ENCODE measurements at regions not wholly inside any gene's neighbourhood (a gene's known extent, or its start where the extent isn't known, plus 50 kb on each side); places are given as distances from the start of the nearest gene placed in this dataset.

DNA sequence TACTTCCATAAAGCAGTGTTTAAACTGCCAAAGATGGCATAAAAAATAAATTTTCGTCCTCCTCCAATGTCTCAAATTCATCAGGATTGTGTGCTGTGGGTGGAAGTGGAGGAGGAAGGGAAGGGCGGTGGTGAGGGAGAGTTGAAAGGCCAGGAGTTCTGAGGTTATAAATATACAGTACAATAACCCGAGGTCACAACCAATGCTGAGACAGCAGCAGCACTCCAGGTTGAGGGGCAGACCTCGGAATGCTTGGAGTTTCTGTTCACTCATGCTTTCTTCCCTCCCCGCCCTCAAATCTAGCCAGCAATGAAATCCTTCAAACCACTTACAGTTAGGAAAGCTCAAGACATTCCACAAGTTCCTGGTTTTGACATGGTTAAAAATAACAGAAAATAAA lies 134.0 kb upstream of the SMAD1 start:
- no peak for DNase-seq (ENCODE audit: low read depth in 2 of 2)

DNA sequence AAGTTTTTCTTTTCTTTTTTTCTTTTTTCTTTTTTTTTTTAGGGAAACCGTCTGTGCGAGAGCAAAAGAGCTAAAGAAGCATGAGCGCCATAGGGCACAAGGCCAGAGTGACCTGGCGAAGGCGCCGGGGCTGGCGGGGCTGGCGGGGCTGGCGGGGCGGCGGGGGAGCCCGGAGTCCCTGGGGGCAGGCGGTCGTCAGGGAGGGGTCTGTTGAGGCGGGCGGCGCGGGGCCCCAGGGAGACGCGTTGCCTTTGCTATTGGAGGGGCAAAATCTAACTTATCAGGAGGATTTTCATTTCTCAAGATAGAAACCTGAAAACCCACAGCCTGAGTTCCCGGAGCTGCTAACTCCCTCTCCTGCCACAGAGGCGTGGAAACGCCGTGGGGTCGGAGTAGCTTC lies 135.6 kb upstream of the SMAD1 start:
- DNase-seq (ENCODE audit: low read depth in 2 of 2): no peak

DNA sequence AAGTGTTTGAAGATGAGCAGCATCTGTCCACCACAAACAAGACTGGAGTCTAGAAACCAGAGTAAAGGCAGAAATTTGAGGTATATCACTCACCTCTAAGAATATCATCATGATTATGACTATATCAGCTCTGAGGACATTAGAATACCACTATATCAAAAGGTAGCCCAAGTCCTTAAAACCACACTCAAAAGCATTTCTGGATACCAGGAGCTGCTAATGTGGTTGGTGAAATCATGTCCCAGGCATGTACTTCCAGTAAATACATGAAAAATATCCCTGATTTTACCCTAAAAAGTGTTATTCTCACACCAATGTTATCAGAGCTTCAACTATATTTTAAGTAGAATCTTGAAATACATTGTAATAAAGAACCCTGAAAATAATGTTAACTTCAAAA lies 136.3 kb upstream of the SMAD1 start:
- DNase-seq (ENCODE audit: low read depth in 2 of 2): no peak

DNA sequence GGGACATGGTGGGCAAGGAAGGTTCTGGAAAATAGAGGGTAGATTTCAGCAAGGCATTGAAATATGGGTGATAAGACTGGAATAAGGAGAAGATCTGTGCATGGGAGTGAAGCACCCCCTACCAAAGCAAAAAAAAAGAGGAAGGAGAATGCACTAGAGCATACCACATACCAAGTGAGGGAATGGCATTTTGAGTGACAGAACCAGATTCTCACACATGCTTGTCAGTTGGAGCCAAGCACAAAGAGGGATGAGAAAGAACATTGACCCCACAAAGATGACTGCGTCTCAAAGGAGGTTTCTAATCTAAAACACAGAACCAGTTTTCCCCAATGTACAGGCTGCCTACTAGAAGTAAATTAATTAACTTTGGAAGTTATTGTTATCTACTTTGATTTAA lies 140.3 kb upstream of the SMAD1 start:
- DNase-seq (ENCODE audit: low read depth in 2 of 2): no peak

DNA sequence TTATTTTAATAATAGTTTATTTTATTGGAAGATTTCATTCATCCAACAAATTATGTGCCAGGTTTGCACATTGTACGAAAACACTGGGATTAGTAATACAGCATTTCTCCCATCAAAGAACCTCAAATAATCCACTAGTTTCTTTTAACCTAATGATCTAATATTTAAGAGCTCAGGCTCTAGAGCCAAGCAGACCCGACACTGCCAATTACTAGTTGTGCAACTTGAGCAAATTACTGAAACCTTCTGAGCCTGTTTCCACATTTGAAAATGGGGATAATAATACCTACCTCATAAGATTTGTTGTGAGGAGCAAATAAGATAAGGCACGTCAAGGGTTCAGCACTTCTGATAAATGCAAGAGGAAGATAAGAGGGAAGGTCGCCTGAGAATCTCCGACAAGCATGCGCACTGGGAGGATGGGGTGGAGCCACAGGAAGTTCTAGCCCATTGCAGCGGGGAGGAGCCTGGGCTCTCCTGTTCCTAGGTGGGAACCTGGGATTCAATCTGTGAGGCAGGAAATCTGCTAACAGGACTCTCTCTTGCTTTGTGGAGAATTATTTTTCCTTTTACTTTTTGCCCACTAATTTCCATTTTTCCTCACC lies 141.5 kb upstream of the SMAD1 start:
- DNase-seq (ENCODE audit: low read depth in 2 of 2): no peak

DNA sequence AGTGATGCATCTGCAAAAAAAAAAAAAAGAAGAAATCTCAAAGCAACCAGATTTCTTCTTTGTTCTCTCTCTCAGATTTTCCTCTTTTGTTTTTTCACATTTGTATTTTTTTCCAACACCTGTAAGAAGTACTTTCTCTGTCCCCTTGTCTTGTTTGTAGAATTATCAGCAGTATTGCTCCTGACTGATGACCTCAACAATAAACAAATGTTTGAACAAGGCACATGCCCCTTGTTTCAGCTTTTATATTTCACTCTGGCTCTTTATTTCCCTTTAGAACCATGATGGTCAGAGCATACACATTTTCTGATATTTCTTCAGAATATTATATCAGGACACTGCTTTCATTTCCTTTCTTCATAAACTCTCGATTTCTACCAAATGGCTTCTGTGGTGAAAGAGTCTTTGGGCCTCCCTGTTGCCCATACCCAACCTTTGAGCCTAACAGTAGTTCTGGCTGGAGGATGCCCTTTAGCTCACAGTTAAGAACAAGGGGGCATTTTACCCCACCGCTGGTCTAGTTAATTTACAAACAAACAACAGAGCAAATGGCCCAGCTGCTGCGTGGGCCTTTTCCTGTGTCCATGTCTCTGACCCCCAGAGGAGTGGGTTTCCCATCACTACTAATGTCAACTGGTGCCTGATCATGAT lies 142.5 kb upstream of the SMAD1 start:
- DNase-seq (ENCODE audit: low read depth in 2 of 2): no peak

DNA sequence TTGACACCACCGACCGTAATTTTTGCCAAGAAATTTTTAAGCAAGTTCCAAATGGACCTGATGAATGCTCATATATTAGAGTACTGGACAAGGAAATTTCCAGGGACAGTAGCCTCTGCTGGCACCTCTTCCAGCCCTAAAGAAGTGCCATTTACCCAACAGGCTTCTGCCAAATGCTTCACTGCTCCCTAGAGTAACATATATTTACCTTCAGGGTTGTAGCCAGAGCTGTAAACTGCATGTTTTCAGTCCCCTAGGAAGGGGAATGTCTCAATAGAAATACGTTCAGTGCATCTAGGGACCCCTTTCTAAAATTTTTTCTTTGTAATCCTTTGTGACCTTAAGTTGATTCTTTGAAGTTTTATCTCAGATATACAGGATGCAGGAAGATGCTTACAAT lies 143.1 kb upstream of the SMAD1 start:
- DNase-seq (ENCODE audit: low read depth in 2 of 2): no peak

DNA sequence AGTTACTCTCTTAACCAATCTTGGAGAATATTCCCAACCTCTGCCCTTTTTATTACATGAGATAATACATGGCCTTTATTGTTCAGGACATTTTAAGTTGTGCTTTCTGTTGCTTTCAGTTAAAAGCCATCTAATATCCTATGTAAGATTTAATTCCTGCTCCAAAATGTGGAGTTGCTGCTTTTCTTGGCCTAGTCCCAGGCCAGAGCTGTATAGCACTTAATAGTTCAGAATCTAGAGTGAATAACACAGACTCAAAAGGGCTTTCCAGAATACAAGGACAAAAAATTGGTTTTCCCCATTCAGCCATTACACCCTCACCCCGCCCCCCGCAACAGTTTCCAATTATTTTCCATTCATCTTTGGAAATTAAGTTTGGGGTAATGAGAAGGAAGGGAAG lies 144.3 kb upstream of the SMAD1 start:
- no peak for DNase-seq (ENCODE audit: low read depth in 2 of 2)

DNA sequence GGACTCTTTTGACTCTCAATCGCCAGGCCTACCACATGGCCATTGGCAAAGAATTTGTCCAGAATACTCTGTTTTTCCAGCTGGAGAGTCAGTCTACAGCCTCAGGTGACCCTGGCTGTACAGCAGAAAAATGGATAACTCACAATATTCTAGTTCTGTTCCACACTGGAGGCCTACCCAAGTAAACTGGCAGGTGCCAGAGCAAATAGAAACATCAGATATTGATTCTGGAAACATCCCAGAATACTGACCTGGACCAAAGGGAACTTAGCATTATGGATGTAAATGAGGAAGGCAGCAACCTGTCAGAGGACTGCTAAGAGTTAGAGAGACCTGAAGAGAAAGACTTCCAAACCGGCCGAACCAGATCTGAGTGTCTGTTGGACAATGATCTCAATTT lies 147.9 kb upstream of the SMAD1 start:
- no peak for DNase-seq (ENCODE audit: low read depth in 2 of 2)

DNA sequence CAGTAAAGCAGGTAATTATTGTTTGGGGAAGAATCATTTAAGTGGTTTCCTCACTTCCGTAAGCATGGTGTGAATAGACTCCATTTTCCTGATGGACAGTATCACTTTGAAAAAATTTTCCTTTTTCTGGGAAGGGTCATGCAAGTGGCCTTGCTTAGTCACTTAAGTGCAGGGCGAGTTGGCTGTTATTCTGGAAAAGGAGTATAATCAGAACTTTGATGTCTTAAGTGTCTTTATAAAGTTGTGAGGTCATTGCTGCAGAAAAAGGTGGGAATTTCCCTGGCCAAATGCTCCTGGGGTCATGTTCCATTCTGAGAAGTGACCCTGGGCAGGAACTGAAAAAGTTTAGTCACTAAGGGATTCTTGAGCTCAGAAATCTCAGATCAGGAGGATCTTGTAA lies 146.1 kb upstream of the OTUD4 start:
- DNase-seq (ENCODE audit: low read depth in 2 of 2): peak in 1 of 2 donors; percentile 13

DNA sequence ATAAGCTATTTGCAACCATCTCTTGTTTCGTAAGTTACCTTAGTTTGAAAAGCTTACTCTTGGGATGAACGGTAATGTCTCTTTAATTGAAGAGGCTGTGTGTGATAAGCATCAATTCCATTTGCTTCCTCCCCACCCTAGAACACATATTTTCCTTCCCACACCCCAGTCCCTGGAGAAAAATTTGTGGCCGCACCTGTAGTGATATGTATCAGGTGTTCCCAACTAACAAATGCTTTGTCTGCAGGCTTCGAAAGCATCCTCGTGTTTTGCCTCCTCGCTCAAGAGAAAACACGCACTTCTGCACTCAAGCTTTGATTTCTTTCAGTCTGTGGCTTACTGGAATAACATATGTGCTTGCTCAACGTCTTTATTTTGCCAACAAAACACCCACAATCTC lies 143.8 kb upstream of the OTUD4 start:
- DNase-seq (ENCODE audit: low read depth in 2 of 2): no peak

DNA sequence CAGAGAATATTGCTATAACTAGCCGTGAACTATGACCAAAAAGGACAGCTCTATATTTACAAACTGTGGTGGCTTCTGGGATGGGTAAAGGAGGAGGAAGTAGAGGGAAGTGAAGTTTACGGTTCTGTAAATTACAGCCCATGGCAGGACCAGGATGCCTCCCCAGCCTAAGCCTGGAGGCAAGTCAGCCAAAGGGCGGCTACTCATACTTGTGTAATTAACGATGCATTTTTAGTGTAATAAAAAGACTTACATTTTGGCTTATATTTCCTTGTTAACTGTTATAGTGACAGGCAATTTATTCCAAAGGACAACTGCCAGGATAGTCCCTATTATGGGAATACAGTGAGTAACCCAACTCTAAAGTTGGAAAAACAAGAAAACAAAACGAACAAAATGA lies 139.9 kb upstream of the OTUD4 start:
- DNase-seq (ENCODE audit: low read depth in 2 of 2): no peak

DNA sequence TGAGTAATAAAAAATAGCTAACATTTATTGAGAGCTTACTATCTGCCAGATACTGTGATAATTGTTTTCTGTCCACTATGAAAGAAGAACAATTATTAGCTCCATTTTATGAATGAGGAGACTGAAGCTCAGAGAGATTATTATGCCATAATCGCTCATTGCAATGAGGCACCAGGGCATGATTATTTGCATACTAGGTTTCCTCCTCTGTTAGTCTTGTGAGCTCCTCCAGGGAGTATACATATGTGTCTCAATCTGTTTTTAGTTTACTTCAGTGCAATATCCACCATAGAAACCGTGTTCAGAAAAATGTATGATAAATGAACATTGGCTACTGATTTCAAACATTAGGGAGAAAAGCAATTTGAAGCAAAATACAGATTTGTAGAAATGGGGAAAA lies 139.4 kb upstream of the OTUD4 start:
- no peak for DNase-seq (ENCODE audit: low read depth in 2 of 2)

DNA sequence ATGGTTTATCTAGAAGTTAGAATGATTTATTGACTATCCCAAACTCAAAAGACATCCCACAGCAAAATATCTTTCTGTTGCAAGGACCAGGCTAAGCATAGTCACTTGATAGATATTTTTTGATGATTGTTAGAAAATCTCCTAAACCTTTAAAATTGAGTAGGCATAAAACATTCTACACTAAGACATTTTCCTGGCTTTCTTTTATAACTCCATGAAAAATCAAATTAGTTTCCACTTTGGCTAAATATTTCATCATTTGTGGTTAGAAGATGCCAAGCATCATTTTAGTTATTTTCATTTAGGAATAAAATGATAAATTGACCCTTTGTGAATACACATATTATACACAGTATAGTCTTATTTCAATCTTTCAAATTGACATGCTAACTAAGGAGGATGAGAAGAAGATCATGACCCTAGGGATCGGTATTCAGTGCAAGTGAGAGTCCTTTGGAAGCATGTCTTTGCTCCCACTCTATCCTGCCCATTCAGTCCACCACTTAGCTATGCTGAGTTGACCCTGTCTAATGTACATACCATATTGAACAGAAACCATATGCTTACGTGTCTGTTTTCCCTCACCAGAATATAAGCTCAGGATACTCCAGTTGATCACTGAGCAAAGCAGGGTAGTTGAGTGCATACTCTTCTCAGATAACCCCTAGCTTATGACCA lies 136.6 kb upstream of the OTUD4 start:
- no peak for DNase-seq (ENCODE audit: low read depth in 2 of 2)

DNA sequence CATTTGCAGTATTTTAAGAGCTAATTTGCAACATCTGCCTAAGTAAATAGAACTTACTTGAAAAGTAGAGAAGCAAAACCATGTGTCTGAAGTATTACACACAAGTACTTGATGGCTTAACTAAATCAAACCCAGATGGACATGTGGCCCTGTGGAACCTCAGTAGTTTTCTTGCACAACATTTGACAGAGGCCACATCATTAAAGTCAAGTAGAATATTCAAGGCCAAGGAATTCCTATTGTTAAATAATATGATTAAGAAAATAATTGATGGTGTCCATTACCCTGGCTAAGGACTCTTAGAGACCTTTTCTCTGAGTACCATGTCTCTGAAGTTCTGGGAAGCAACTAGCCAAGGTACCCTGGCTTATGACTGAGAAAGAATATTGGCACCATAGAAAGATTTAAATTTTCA lies 135.4 kb upstream of the OTUD4 start:
- no peak for DNase-seq (ENCODE audit: low read depth in 2 of 2)

DNA sequence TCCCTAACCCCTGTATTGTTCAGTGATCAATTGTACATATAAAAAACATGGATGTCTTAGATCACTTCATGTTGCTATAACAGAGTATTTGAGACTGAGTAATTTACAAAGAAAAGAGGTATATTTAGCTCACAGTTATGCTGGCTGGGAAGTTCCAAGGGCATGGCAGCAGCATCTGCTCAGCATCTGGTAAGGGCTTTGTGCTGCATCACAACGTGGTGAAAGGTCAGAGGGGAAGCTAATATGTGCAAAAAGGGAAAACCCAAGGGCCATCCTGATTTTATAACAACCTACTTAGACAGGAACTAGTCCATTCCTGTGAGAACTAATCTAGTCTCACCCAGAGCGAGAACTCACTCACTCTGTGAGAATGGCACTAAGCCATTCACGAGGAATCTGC lies 128.2 kb upstream of the OTUD4 start:
- DNase-seq (ENCODE audit: low read depth in 2 of 2): no peak

DNA sequence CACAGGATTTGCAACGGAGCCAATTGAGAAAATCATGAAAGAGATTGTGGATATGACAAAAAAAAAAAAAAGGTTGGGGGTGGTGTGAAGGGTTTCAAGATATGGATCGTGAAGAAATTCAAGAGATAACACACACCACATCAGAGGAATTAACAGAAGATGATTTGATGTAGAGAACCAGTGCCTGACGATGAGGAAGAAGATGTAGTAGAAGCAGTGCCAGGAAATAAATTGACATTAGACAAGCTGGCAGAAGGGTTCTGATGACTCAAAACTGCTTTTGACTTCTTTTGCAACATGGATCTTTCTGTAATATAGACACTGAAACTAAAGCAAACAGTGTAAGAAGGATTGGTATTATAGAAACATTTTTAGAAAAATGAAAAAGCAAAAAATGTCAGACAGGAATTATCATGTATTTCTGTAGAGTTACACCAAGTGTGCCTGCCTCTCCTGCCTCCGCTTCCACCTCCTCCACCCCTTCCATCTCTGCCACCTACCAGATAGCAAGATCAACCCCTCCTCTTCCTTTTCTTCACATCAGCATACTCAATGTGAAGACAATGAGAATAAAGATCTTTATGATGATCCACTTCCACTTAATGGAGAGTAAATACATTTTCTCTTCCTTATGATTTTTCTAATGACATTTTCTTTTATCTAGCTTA lies 127.5 kb upstream of the OTUD4 start:
- DNase-seq (ENCODE audit: low read depth in 2 of 2): no peak

DNA sequence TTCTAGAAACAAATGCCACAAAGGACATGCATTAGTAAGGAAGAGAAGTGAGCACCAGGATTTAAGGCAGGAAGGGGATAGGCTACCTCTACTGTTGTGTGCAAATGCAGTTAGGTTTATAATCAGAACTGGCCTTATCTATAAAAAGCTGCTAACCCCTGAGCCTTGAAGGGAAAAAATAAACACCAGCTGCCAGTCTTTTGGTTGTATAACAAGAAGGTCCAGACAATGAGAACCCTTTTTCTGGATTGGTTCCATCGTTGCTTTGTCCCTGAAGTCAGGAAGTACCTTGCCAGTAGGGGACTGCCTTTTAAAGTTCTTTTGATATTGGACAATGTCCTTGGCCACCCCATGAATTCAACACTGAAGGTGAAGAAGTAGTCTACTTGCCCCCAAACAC lies 126.7 kb upstream of the OTUD4 start:
- DNase-seq (ENCODE audit: low read depth in 2 of 2): no peak

DNA sequence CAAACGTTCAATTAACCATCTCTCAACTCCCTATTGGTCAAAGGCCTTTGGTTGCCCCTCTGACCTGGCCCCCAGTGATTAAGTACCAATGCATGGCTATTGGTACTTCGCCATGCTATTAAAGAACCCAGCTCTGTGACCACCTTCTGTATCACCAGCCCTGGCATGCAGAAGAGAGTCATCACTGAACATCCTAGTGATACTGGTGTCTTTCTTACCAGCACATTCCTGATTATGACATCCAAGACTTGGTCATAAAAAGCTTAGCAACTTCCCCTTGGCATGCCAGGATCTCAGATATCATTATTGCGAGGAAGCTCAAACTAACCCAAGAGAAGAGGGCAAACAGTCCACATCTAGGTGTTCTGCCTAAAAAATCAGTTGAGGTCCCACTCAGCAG lies 122.3 kb upstream of the OTUD4 start:
- no peak for DNase-seq (ENCODE audit: low read depth in 2 of 2)

DNA sequence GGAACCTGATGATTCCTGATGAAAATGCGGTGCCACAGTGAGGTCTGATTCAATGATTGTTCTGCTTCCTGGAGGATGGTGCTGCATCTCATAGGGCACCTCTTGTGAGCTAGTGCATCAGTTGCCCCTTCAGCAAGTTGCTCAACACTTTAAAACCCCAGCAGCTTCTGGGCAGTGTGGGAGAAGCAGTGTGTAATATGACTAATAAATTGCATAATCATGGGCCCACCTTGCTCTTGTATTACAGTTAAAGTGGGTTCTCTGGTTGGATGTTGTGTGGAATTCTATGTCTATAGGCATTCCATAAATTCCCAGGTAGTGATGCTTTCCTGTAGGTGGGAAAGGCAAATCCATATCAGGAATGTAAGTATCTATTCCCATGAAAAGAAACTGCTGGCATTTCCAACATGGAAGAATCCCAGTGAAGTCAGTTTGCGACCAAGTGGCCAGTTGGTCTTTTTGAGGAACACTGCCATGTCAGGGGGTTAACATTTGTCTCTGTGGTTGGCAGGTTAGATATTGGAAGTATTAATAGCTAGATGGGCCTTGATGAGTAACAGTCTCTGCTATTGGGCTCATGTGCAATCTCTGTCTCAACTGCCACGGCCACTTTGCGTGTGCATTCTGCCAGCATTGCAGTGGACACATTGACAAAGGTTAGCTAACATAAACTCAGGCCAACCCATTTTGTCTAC lies 121.1 kb upstream of the OTUD4 start:
- no peak for DNase-seq (ENCODE audit: low read depth in 2 of 2)

DNA sequence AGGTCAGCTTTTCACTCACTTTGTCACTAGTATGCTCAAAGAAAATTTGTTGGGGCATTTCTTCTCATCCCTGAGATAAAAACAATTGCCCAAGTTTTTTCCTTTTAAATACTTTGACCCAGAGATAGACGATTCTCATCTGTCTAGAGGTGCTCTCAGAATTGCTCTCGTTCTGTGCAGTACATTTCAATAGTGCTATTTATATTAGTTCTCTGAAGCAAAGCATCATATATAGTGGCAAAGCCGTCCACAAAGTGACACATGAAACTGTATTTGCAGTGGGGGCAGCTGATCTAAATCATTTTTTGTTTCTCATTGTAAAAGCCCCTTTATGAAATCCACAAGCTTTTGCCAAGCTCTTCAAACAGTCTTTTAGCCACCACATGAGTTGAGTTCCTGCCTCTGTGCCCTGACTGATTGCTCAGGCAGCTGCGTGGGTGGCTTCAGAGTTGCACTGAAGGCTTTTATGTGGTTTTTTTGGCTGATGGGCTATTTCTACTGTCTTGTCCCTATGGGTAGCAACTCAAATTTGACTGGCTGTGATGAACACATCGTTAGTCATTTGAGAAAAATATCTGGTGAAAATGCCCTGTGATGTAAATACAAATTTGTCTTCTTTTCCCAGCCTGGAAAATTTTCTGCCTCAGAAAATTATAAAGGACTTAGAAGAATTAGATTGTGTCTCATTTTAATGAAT lies 119.1 kb upstream of the OTUD4 start:
- no peak for DNase-seq (ENCODE audit: low read depth in 2 of 2)

DNA sequence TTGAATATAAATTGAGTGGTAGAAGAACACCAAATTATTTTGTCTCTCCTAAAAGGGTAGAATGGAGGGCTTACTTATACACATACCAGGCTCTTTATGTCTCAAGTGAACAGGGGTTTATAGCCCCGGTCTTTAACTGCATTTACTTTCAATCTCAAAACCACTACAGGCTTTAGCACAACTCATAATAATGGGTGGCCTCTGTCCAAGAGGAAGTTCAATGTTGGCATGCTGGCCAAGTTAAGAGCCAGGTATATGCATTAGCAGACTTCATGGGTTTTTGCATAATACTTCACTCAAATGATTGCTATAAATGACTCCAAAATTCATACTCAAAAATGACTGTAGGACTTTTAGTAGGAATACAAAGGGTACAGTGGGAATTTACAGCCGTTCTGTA lies 118.5 kb upstream of the OTUD4 start:
- DNase-seq (ENCODE audit: low read depth in 2 of 2): peak in 1 of 2 donors; percentile 8
